Activated CD8-positive, alpha-beta T cell treated with anti-CD3 and anti-CD28 coated beads for 36 hours (primary cell): ENCODE measurements at regions not wholly inside any gene's neighbourhood (a gene's known extent, or its start where the extent isn't known, plus 50 kb on each side); places are given as distances from the start of the nearest gene placed in this dataset.

Experiments
- ATAC-seq: fragments of 200-7000 bp; cut with Tn5 transposase; one replicate; pipeline ENCODE4 v1.10.0; 2021; ENCODE audit warnings: mild to moderate bottlenecking, moderate library complexity
- CTCF ChIA-PET: fragments of 350-600 bp; sonication (Branson Sonifier 250); formaldehyde crosslinking; loops from one replicate; lab custom pipeline; 2021; ENCODE audit warnings: antibody characterized with exemption; lab: Charles Lee
- POLR2A ChIA-PET: fragments of 350-600 bp; sonication (Branson Sonifier 250); formaldehyde crosslinking; loops from one replicate; lab custom pipeline; 2021; ENCODE audit warnings: antibody characterized with exemption; lab: Charles Lee
- DNase-seq: peaks from one replicate; pipeline ENCODE4 v3.0.0-alpha.2; 2020
- H3K27ac Mint-ChIP-seq: one replicate; pipeline ENCODE4 v1.8.0; 2021; ENCODE audit warnings: mild to moderate bottlenecking, mixed read lengths
- H3K27me3 Mint-ChIP-seq: one replicate; pipeline ENCODE4 v1.8.0; 2021; ENCODE audit warnings: mixed read lengths
- H3K36me3 Mint-ChIP-seq: one replicate; pipeline ENCODE4 v1.8.0; 2021; ENCODE audit warnings: low read depth, mixed read lengths
- H3K4me1 Mint-ChIP-seq: one replicate; pipeline ENCODE4 v1.8.0; 2021; ENCODE audit warnings: low read depth, mixed read lengths
- H3K4me3 Mint-ChIP-seq: one replicate; pipeline ENCODE4 v1.8.0; 2021; ENCODE audit warnings: mild to moderate bottlenecking, moderate library complexity, mixed read lengths
- H3K9me3 Mint-ChIP-seq: one replicate; pipeline ENCODE4 v1.8.0; 2021; ENCODE audit warnings: mixed read lengths
- CTCF ChIP-seq: fragments of 200-600 bp; IDR thresholded peaks from one replicate; pipeline ENCODE4 v1.8.0; 2022; ENCODE audit warnings: antibody characterized with exemption, mild to moderate bottlenecking
- intact Hi-C: fragments of 100-400 bp; cut with micrococcal nuclease; formaldehyde crosslinking; loops from one replicate; pipeline ENCODE4 v1.10.0; 2022

DNA sequence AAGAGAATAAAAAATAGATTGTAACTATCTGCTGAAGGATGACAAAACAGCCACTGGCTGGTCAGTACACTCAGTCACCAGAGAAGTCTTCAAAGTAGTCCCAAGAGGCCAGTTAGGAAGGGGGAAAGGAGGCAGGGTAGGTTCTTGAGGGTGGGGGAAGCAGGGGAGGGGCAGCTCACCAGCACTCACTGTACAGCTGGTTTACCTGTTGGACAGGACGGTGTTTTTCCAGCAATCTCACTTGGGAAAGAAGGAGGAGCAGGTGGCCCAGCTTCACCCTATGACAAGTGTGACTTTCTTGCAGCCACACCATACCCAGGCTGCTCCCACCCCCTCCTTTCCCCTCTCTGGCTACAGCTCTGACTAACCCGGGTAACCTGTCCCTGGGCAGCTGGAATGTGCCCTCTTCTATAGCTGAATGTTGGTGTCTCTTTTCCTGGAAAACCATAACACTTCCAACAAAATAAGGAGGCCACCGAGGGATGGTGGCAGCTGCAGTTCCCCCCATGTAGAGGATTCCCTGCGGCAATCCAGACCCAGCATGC, 203.4 kb upstream of the NSMCE3 start:
- Mint-ChIP-seq H3K4me3 (no peak overlapping the region), H3K27me3 (no peaks in the 10 kb centered on the region), H3K9me3 (no peaks in the 10 kb centered on the region), H3K27ac (no peak overlapping the region), H3K4me1 (no peaks in the 10 kb centered on the region), H3K36me3 (no peaks in the 10 kb centered on the region)
- CTCF ChIA-PET, result no interaction called here
- intact Hi-C loops, result no loop called here
- DNase-seq (no peak), ATAC-seq (no peak)
- no peak for TF ChIP-seq CTCF
- POLR2A ChIA-PET, result no interaction called here

GRCh38 chr15:29471757-29472156, 202.1 kb upstream of the NSMCE3 start:
- no peaks in the 10 kb centered on the region for H3K36me3 Mint-ChIP-seq

DNA sequence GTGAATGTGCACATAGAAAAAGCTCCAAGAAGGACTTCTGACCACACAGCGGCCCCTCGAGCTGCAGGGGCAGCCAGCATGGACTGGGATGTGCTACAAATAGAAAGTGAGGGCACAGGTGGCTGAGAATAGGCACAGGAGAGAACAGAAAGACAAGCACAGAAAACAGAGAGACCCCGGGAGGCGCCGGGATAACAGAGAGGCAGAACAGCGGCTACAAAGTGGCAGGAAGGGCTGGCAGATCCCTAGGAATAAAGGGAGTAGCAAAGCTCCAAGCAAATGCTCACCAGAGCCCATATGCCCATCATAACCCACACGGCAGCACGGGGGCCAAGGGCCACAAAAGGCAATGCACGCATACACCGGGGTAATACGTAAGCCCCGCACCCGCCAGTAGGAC, 201.7 kb upstream of the NSMCE3 start:
- H3K9me3 Mint-ChIP-seq, result no peaks in the 10 kb centered on the region
- H3K27me3 Mint-ChIP-seq, result no peaks in the 10 kb centered on the region
- no peak overlapping the region for H3K27ac Mint-ChIP-seq
- H3K36me3 Mint-ChIP-seq, result no peaks in the 10 kb centered on the region
- DNase-seq (no peak), ATAC-seq (no peak)
- CTCF ChIA-PET, result no interaction called here
- no peak overlapping the region for H3K4me3 Mint-ChIP-seq
- POLR2A ChIA-PET, result no interaction called here
- H3K4me1 Mint-ChIP-seq, result no peaks in the 10 kb centered on the region
- no peak for TF ChIP-seq CTCF
- intact Hi-C loops, result no loop called here

More at GRCh38 chr15:29471757-29472156, 202.1 kb upstream of the NSMCE3 start:
- no peak overlapping the region for H3K27ac Mint-ChIP-seq
- no peak for TF ChIP-seq CTCF
- DNase-seq, result no peak
- ChIA-PET POLR2A (no interaction called here), CTCF (no interaction called here)
- no peak for ATAC-seq
- intact Hi-C loops, result no loop called here
- H3K27me3 Mint-ChIP-seq, result no peaks in the 10 kb centered on the region
- no peaks in the 10 kb centered on the region for H3K9me3 Mint-ChIP-seq
- no peak overlapping the region for H3K4me3 Mint-ChIP-seq
- no peaks in the 10 kb centered on the region for H3K4me1 Mint-ChIP-seq

- no peak for ATAC-seq
- intact Hi-C loops, result no loop called here
- H3K27ac Mint-ChIP-seq, result no peak overlapping the region
Measured at GRCh38 chr15:29470794-29471193, 201.2 kb upstream of the NSMCE3 start.

DNA sequence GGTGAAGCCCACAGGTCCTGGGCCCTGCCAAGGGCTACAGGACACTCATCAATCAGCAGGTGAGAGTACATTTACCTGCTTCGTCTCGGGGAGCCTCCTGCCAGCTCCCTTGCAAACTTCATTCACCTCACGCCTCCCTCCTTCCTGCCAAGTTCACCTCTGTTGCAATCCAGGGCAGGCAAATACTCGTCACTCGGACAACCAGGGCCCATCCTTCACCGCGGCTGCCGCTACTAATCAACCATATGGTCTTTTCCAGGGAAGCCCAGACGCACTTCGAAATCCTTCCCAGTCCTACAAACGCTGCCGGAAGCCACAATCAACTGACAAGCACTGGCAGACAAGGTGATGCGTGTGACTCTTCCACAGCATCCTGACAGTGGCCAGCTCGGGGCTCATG, 200.7 kb upstream of the NSMCE3 start:
- CTCF ChIA-PET, result no interaction called here

More at GRCh38 chr15:29470794-29471193, 201.2 kb upstream of the NSMCE3 start:
- CTCF ChIA-PET, result no interaction called here
- TF ChIP-seq CTCF, result no peak
- no peaks in the 10 kb centered on the region for H3K9me3 Mint-ChIP-seq
- H3K4me3 Mint-ChIP-seq, result no peak overlapping the region
- POLR2A ChIA-PET, result no interaction called here
- no peak for DNase-seq
- no peaks in the 10 kb centered on the region for H3K4me1 Mint-ChIP-seq
- H3K27me3 Mint-ChIP-seq, result no peaks in the 10 kb centered on the region
- H3K36me3 Mint-ChIP-seq, result no peaks in the 10 kb centered on the region

More for the DNA sequence above, 200.7 kb upstream of the NSMCE3 start:
- H3K36me3 Mint-ChIP-seq, result no peaks in the 10 kb centered on the region
- POLR2A ChIA-PET, result no interaction called here
- no peak for ATAC-seq
- no peak overlapping the region for H3K4me3 Mint-ChIP-seq
- no peak for TF ChIP-seq CTCF
- intact Hi-C loops, result no loop called here
- H3K27me3 Mint-ChIP-seq, result no peaks in the 10 kb centered on the region
- no peak overlapping the region for H3K27ac Mint-ChIP-seq
- H3K9me3 Mint-ChIP-seq, result no peaks in the 10 kb centered on the region
- no peak for DNase-seq
- H3K4me1 Mint-ChIP-seq, result no peaks in the 10 kb centered on the region
